WERI-Rb-1 (cell line): ENCODE measurements at regions not wholly inside any gene's neighbourhood (a gene's known extent, or its start where the extent isn't known, plus 50 kb on each side); places are given as distances from the start of the nearest gene placed in this dataset.

ENCODE experiments used
- DNase-seq: peaks from one replicate; pipeline ENCODE4 v3.0.0-alpha.2; 2020
- H3K27ac ChIP-seq: fragments of 250-450 bp; sonication (Bioruptor Pico); 2 replicates; pipeline ENCODE4 v1.5.1; 2020; ENCODE audit warnings: mild to moderate bottlenecking, moderate library complexity
- H3K27me3 ChIP-seq: fragments of 250-450 bp; sonication (Bioruptor Pico); 2 replicates; pipeline ENCODE4 v1.5.1; 2021; ENCODE audit warnings: mild to moderate bottlenecking, low read depth, moderate library complexity; ENCODE audit not compliant: insufficient read depth, severe bottlenecking
- H3K36me3 ChIP-seq: fragments of 250-450 bp; sonication (Bioruptor Pico); 2 replicates; pipeline ENCODE4 v1.5.1; 2020; ENCODE audit warnings: mild to moderate bottlenecking, moderate library complexity
- H3K4me3 ChIP-seq: 2 replicates; pipeline ENCODE4 v1.5.1; 2011; ENCODE audit warnings: low read depth, mild to moderate bottlenecking, control low read depth, low read length
- H3K9me3 ChIP-seq: fragments of 250-450 bp; sonication (Bioruptor Pico); 2 replicates; pipeline ENCODE4 v1.5.1; 2021; ENCODE audit warnings: mild to moderate bottlenecking, moderate library complexity; ENCODE audit not compliant: severe bottlenecking
- TF ChIP-seq, protein P1 (sequence below): IDR thresholded peaks from 2 replicates; pipeline ENCODE4 v1.5.1; 2011; ENCODE audit warnings: low read depth, mild to moderate bottlenecking, control low read depth, inconsistent platforms, low read length

DNA sequence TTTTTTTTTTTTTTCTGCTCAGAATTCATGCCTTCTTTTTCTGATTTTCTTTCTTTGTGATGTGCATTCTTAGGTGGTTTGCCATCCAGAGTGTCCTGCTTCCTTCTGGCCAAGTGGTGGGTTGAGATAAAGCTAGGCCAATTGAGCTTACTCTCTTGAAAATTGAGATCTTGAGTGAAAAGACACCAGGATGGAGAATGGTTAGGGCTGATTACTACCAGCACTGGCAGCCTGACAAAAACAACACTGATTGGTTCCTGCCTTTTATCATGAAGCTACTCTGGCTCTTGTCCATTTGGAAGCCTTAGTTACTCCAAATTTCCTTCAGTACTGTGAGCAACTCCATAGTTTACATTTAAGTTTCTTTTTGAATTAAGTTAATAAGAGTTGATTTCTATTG, 404.0 kb downstream of the PPARGC1A start:
- Histone ChIP-seq H3K4me3 (no peak overlapping the region), H3K9me3 (no peaks in the 10 kb centered on the region), H3K27ac (no peak overlapping the region), H3K27me3 (no peaks in the 10 kb centered on the region), H3K36me3 (no peaks in the 10 kb centered on the region)
- DNase-seq = no peak
- TF ChIP-seq, protein P1, sequence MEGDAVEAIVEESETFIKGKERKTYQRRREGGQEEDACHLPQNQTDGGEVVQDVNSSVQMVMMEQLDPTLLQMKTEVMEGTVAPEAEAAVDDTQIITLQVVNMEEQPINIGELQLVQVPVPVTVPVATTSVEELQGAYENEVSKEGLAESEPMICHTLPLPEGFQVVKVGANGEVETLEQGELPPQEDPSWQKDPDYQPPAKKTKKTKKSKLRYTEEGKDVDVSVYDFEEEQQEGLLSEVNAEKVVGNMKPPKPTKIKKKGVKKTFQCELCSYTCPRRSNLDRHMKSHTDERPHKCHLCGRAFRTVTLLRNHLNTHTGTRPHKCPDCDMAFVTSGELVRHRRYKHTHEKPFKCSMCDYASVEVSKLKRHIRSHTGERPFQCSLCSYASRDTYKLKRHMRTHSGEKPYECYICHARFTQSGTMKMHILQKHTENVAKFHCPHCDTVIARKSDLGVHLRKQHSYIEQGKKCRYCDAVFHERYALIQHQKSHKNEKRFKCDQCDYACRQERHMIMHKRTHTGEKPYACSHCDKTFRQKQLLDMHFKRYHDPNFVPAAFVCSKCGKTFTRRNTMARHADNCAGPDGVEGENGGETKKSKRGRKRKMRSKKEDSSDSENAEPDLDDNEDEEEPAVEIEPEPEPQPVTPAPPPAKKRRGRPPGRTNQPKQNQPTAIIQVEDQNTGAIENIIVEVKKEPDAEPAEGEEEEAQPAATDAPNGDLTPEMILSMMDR = no peak

DNA sequence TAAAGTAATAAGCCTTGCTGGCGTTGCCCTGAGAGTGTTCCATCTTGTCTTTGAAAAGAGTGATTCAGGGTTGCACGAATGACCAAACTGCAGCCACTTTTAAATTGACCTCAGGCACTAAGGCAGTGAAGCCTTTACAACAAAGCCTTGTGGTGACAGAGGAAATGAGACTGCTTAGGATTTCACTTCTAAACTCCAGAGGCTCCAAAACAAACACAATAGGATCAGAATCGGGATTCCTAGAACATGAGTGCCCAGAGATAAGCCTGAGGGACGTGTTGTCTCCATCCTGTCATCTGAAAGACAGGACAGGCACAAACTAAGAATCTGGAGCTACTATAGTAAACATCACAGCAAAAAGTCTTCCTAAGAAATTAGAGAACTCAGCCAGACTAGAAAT, 405.2 kb downstream of the PPARGC1A start:
- H3K27me3 ChIP-seq = no peaks in the 10 kb centered on the region
- H3K4me3 ChIP-seq = no peak overlapping the region
- TF ChIP-seq, protein P1 = no peak
- no peak for DNase-seq
- no peaks in the 10 kb centered on the region for H3K36me3 ChIP-seq
- no peaks in the 10 kb centered on the region for H3K9me3 ChIP-seq
- H3K27ac ChIP-seq = no peak overlapping the region

DNA sequence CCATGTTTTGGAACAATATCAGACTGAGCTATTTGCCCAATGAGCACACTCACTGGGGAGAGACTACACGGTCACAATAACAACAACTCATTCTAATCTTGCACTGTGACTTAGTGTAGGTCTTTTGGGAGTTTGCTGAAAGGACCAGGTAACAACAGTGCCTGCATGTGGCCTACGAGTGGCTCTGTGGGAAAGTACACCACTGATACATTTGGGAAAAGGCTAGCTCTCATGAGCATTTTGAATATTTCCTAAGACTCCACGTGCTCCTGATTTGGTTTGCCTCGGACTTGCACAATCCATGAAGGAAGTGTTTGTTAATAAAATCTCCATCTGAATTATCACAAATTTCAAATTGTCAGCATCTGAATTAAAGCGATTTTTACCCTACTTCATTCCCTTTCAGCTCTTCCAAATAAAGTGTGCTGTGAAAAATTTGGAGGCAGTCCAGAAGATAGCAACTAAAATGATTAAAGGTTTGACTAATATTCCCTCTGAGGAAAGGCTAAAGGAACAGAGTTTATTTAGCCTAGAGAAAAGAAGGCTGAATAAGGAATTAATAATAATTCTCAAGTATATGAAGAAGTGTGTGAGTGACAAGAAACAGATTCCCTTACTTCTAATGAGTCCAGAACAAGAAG, 406.4 kb downstream of the PPARGC1A start:
- Histone ChIP-seq H3K36me3 (no peaks in the 10 kb centered on the region), H3K27ac (no peak overlapping the region), H3K4me3 (no peak overlapping the region), H3K27me3 (no peaks in the 10 kb centered on the region), H3K9me3 (no peaks in the 10 kb centered on the region)
- DNase-seq = no peak
- TF ChIP-seq, protein P1 = no peak

DNA sequence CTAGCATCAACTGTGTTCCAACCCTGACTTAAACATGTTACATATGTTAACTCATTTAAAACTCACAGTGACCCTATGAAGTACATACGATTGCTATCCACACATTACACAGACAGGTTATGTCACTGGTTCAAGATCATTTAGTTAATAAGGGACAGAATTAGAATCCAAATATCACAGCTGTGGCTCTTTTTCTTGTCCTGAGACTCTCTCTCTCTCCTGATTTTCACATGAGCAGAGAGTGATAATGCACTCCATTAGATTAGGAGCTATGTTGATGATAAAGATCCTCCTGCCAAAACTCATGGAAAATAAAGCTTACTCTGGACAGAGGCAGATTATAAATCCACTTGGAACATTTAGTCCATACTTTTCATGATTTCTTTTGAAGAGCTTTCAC, 408.3 kb downstream of the PPARGC1A start:
- DNase-seq = no peak
- Histone ChIP-seq H3K27ac (no peak overlapping the region), H3K36me3 (no peaks in the 10 kb centered on the region), H3K9me3 (no peaks in the 10 kb centered on the region), H3K4me3 (no peak overlapping the region), H3K27me3 (no peaks in the 10 kb centered on the region)
- TF ChIP-seq, protein P1 = no peak

DNA sequence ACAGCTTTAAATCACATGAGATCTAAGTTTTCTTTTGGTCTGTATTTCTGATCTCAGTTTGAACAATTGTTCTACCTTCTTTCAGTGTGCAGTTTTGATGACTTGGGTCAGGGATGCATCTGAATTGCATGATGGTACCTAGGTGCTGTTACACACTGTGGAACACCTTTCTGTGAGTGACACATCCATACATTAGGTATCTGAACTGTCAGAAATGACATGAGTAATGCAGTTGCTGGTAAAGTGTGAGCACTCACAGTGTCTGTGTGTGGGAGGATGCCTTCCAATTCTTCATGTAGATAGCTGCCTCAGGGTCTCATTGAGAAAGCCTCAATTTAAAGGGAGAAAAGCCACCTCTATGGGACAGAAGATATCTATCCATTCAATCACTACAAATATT, 411.9 kb downstream of the PPARGC1A start:
- Histone ChIP-seq H3K36me3 (no peaks in the 10 kb centered on the region), H3K27ac (no peak overlapping the region), H3K4me3 (no peak overlapping the region), H3K27me3 (no peaks in the 10 kb centered on the region), H3K9me3 (no peaks in the 10 kb centered on the region)
- DNase-seq = no peak
- TF ChIP-seq, protein P1 = no peak

DNA sequence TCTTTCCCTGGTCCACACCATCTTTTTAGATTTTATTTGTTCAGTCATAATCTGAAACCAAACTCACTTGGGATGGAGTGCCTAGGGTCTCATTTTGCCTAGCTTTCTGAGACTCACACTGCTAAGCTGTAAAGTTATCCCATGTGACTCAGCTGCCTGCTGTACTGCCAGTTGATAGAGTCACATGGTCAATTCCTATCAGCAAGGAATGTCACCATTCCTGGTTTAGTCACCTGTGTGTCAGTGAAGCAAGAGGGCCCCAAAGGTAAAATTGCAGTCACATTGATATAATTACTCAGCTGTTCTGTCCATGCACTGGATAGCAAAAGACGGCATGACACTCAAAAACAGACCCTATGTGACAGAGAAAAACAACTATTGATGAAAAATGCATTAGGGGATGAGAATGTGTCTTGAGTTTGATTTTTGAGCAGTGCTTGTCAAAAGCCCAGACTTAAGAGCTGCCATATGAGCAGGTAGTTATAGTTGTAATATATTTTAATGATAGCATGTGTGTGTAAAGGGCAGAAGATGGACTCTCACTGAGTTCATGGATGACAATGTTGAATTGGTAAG, 413.2 kb downstream of the PPARGC1A start:
- DNase-seq = no peak
- no peaks in the 10 kb centered on the region for H3K36me3 ChIP-seq
- H3K9me3 ChIP-seq = no peaks in the 10 kb centered on the region
- H3K27ac ChIP-seq = no peak overlapping the region
- H3K27me3 ChIP-seq = no peaks in the 10 kb centered on the region
- TF ChIP-seq, protein P1 = no peak
- H3K4me3 ChIP-seq = no peak overlapping the region
